ENCODE measurements at regions not wholly inside any gene's neighbourhood (a gene's known extent, or its start where the extent isn't known, plus 50 kb on each side); places are given as distances from the start of the nearest gene placed in this dataset.

GRCh38 chr21:25385341-25385740, 221.9 kb downstream of the MRPL39 start:
- FAIRE-seq (no peak), DNase-seq (ENCODE audit: insufficient read length, low spot score) (no peak)

DNA sequence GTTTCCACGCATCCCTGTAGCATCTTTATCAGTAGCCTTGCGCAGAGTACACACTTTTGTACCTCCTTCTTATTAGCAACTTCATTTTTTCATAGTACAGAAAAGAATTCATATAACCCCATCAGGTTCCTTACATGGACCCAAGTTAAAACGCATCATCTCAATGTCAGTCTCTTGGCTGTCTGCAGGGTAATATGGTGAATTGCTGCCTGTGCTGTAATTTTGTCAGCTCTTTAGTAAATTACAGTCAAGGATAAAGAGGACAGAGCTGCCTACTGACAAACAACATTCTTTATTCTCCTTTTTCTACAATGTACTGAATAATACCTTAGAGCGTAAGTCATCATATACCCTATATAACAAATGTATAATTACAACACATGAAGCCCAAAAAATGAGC, 222.5 kb downstream of the MRPL39 start:
- no peak for DNase-seq (ENCODE audit: insufficient read length, low spot score)
- FAIRE-seq = no peak

- FAIRE-seq = no peak
These were observed 223.7 kb downstream of the MRPL39 start for GRCh38 chr21:25383545-25383944.

DNA sequence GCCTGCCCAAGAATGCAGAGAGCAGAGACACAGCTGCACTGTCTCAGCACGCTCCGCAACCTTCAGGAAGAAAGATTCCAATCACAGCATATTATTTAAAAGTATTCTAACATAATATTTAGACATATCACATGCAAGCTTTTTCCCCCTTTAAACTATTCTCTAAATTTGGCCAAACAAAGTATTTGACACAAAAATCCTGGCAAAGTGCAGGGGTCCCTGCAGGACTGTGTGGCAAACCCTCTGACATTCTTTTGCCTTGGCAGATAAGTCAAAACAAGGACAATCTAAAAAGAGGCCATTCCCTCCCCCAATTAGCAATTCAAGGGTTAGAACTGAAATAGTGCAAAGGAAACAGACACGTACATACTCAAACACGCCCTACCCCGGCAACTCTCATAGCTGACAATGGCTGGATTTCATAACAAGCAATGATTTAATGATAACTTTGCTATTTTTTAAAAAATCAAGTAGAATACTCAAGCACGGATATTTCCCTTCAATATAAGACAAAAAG, 225.3 kb downstream of the MRPL39 start:
- FAIRE-seq (no peak), DNase-seq (ENCODE audit: insufficient read length, low spot score) (no peak)

More at GRCh38 chr21:25383545-25383944, 223.7 kb downstream of the MRPL39 start:
- no peak for DNase-seq (ENCODE audit: insufficient read length, low spot score)

DNA sequence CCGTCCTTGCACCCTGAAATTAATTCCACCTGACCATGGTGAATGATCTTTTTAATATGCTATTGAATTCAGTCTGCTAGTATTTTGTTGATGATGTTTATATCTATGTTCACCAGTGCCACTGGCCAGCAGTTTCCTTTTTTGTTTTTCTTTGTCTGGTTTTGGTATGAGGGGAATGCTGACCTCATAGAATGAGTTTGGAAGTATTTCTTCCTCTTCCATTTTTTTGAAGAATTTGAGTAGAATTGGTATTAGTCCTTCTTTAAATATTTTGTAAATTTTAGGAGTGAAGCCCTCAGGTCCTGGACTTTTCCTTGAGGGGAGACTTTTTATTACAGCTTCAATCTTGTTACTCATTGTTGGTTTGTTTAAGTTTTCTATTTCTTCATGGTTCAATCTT, 231.6 kb downstream of the MRPL39 start:
- DNase-seq (ENCODE audit: insufficient read length, low spot score) = no peak
- no peak for FAIRE-seq

- FAIRE-seq (no peak), DNase-seq (ENCODE audit: insufficient read length, low spot score) (no peak)
These were observed 233.9 kb downstream of the MRPL39 start for GRCh38 chr21:25373126-25374082.

- no peak for FAIRE-seq
- no peak for DNase-seq (ENCODE audit: insufficient read length, low spot score)
These were observed 235.3 kb downstream of the MRPL39 start for GRCh38 chr21:25371841-25372425.

GRCh38 chr21:25370311-25370744, 237.0 kb downstream of the MRPL39 start:
- peak; percentile 76 for DNase-seq (ENCODE audit: insufficient read length, low spot score)
- FAIRE-seq = peak; percentile 97

DNA sequence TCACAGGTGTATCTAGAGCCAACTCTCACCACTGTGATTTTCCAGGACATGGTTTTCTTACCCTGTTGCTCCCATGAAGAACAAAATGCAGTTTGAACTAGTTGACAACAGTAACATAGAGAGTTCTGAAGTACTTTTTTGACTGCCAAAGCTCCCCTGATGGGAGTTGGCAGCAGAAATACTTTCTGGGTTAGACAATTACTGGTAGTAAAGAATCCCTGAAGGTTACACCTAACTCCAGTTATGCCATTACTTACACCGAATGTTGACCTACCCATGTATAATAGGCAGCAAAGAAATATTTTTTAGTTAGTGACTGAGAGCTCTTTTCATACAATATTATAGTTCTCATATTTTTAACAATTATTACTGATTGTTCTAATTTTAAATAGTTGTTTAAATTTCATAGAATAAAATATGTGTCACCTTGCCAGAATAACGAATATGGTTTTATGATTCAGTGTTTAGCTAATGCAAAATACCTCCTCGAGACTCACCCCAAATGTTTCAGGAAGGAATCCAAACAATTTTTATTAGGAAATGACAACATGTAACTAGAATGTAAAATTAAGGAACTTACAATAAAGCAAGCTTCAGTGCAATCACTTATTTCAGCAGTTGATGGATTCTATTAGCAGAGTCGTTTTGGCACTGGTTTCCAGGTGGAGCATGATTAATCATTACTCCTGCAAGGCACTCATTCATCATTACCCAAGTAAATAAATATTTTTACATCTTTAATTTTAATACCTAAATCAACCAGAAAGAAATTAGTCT, 237.6 kb downstream of the MRPL39 start:
- peak; percentile 14 for DNase-seq (ENCODE audit: insufficient read length, low spot score)
- no peak for FAIRE-seq

DNA sequence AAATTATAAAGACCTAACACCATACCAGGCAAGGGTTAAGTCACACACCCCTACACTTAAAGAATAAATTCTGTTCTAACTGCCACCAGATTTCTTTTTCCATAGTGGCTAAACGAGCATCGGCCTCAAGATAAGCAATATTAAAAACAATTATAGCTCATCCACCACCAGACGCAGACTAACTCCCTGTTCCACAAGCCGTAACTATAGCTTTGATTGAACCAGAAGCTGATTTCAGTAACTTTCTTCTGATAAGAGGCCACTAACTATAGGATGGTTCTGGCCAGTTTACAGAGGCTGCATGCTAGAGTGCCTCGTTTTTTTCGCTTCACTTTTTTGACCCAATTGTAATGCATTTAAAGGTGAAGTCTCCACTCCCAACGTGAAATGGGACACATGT, 238.8 kb downstream of the MRPL39 start:
- DNase-seq (ENCODE audit: insufficient read length, low spot score) = no peak
- FAIRE-seq = no peak

- FAIRE-seq = no peak
- DNase-seq (ENCODE audit: insufficient read length, low spot score) = no peak
These were observed 241.2 kb downstream of the MRPL39 start for GRCh38 chr21:25366116-25366515.

DNA sequence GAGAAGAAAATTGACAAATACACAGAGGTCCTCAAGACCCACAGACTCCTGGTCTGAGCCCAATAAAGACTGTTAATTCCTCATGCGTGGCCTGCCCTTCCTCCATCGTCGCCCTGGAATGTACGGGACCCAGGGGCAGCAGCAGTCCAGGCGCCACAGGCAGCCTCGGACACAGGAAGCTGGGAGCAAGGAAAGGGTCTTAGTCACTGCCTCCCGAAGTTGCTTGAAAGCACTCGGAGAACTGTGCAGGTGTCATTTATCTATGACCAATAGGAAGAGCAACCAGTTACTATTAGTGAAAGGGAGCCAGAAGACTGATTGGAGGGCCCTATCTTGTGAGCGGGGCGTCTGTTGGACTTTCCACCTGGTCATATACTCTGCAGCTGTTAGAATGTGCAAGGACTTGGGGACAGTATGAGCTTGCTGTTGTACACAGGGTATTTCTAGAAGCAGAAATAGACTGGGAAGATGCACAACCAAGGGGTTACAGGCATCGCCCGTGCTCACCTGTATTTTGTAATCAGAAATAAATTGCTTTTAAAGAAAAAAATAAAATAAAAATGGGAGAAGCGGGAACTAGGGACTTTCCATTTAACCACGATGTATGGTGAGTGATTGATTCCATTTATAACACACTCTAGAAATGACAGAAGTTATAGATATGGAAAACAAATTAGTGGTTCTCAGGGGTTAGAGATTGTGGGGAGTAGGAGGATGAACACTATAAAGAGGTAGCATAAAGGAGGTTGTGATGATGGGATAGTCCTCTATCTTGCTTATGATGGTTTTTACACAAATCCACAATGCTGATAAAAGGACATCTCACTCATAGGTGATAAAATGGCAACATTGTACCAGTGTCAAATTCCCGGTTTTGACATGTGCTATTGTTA, 244.7 kb downstream of the MRPL39 start:
- peak; percentile 9 for FAIRE-seq
- DNase-seq (ENCODE audit: insufficient read length, low spot score) = no peak

GRCh38 chr21:25361765-25362164, 245.5 kb downstream of the MRPL39 start:
- no peak for DNase-seq (ENCODE audit: insufficient read length, low spot score)
- no peak for FAIRE-seq

DNA sequence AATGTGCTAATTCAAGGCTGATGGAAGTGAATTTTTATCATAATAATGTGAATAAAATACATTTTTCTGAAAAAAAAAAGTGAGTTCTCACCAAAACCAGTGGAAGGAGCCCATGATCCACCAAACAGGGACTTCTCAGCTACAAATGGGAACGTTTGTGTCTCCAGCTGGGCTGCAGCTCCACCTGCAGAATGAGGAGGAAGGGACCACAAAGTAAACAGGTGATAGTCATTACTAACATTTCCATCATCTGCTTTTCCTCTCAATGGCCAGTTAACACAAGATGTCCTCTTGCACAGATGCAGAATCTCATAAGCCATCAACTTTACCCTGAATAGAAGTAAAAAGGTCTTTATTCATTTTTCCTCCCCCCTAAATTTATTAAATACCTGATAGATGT, 246.2 kb downstream of the MRPL39 start:
- no peak for FAIRE-seq
- DNase-seq (ENCODE audit: insufficient read length, low spot score) = no peak

GRCh38 chr21:25360593-25360992, 246.7 kb downstream of the MRPL39 start:
- FAIRE-seq (no peak), DNase-seq (ENCODE audit: insufficient read length, low spot score) (no peak)

GRCh38 chr21:25359724-25360123, 247.6 kb downstream of the MRPL39 start:
- no peak for FAIRE-seq
- DNase-seq (ENCODE audit: insufficient read length, low spot score) = no peak

DNA sequence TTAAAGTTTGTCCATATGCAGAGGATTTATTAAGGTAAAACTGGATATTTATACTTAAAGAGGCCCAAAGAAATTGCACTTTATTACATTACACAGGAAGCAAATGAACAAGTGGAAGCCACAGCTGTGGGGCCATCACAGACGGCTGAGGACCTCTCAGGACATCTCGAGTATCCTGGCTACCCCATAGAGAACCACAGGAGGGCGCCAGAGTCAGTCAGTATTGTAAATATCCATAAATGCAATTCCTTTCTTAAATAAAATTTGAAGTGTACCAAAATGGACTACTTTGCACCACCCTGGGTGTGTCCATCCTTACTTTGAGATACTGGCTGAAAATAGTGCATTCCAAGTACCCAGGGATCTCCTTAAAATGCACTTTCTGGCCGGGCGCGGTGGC, 257.2 kb downstream of the MRPL39 start:
- DNase-seq (ENCODE audit: insufficient read length, low spot score) (peak; percentile 33), FAIRE-seq (no peak)

- DNase-seq (ENCODE audit: insufficient read length, low spot score) (no peak), FAIRE-seq (no peak)
These were observed 263.3 kb downstream of the MRPL39 start for GRCh38 chr21:25343774-25344545.

DNA sequence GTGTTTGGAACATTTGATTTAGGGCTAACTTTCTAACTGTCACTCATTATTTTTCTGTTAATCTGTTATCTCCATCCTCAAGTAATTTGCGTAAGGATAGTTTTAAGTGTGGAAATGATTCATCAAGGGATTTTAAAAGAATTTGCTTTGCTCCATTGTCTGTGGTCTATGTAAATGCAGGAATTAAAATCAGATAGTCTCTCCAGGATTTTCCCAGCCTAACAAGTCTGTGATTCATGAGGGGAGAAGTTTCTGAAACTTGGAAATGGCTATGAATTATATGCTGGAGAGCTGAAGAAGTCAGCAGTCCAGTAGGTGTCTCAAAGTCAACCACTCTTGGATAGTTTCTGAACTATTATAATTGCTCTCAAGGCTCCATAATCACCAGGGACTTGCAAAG, 264.5 kb downstream of the MRPL39 start:
- DNase-seq (ENCODE audit: insufficient read length, low spot score) (no peak), FAIRE-seq (no peak)

Data from HTR-8/SVneo (cell line).